SU-DHL-6 (cell line): ENCODE measurements at regions not wholly inside any gene's neighbourhood (a gene's known extent, or its start where the extent isn't known, plus 50 kb on each side); places are given as distances from the start of the nearest gene placed in this dataset.

Source experiments
- H2AFZ ChIP-seq: fragments of 200-600 bp; sonication (generic); 2 replicates; pipeline ENCODE4 v1.6.1; 2014; ENCODE audit warnings: low read depth, mild to moderate bottlenecking, moderate library complexity, mixed read lengths, antibody characterized with exemption, low read length; ENCODE audit not compliant: severe bottlenecking
- H3F3A ChIP-seq: fragments of 200-600 bp; shearing (Covaris generic); 2 replicates; pipeline ENCODE4 v1.6.0; 2016; ENCODE audit warnings: antibody characterized with exemption, mild to moderate bottlenecking; ENCODE audit not compliant: insufficient read depth
- H3K27ac ChIP-seq: fragments of 200-600 bp; sonication (generic); 2 replicates; pipeline ENCODE4 v1.5.1; 2016; ENCODE audit warnings: low read depth, mild to moderate bottlenecking, low read length, moderate library complexity, mixed read lengths
- H3K27me3 ChIP-seq: fragments of 200-600 bp; sonication (generic), shearing (Covaris generic); 2 replicates; pipeline ENCODE4 v1.6.0; 2014; ENCODE audit warnings: mild to moderate bottlenecking, low read length
- H3K36me3 ChIP-seq: fragments of 200-600 bp; sonication (generic); 2 replicates; pipeline ENCODE4 v1.6.1; 2014; ENCODE audit warnings: mild to moderate bottlenecking, low read length, mixed read lengths
- H3K4me2 ChIP-seq: fragments of 300-600, 200-600 bp; shearing (Covaris generic), sonication (generic); 2 replicates; pipeline ENCODE4 v1.6.0; 2014; ENCODE audit warnings: low read length, low read depth, mild to moderate bottlenecking; ENCODE audit not compliant: poor library complexity, severe bottlenecking
- H3K4me3 ChIP-seq: fragments of 200-600 bp; sonication (generic); 2 replicates; pipeline ENCODE4 v1.5.1; 2014; ENCODE audit warnings: antibody characterized with exemption, low read length, mild to moderate bottlenecking, mixed read lengths; ENCODE audit not compliant: insufficient read depth, poor library complexity, severe bottlenecking
- H3K79me2 ChIP-seq: fragments of 200-600 bp; sonication (generic); 2 replicates; pipeline ENCODE4 v1.6.1; 2014; ENCODE audit warnings: mild to moderate bottlenecking, low read length, moderate library complexity; ENCODE audit not compliant: insufficient read depth
- H3K9ac ChIP-seq: fragments of 200-600 bp; sonication (generic); 2 replicates; pipeline ENCODE4 v1.7.0; 2014; ENCODE audit warnings: mild to moderate bottlenecking, low read length
- H3K9me2 ChIP-seq: fragments of 200-600 bp; sonication (generic); replicated peaks from 2 replicates; pipeline ENCODE4 v1.6.1; 2014; ENCODE audit warnings: low read length; ENCODE audit not compliant: insufficient read depth
- H3K9me3 ChIP-seq: fragments of 200-600 bp; sonication (generic); 2 replicates; pipeline ENCODE4 v1.6.1; 2014; ENCODE audit warnings: low read length, mixed read lengths; ENCODE audit not compliant: insufficient read depth
- H4K20me1 ChIP-seq: fragments of 200-600 bp; sonication (generic); 2 replicates; pipeline ENCODE4 v1.6.1; 2014; ENCODE audit warnings: low read depth, mild to moderate bottlenecking, antibody characterized with exemption, low read length, moderate library complexity, mixed read lengths
- EZH2phosphoT487 ChIP-seq: fragments of 200-600 bp; sonication (generic), shearing (Covaris generic); conservative IDR thresholded peaks from 2 replicates; pipeline ENCODE4 v1.6.1; 2018; ENCODE audit warnings: mild to moderate bottlenecking, antibody characterized with exemption, low read length, moderate library complexity, mixed read lengths
- TF ChIP-seq, protein P1 (sequence below): fragments of 200-600 bp; sonication (generic); IDR thresholded peaks from one replicate; pipeline ENCODE4 v1.5.1; 2017; ENCODE audit warnings: antibody characterized with exemption, mild to moderate bottlenecking, low read length, moderate library complexity; ENCODE audit not compliant: insufficient read depth, poor library complexity, severe bottlenecking

DNA sequence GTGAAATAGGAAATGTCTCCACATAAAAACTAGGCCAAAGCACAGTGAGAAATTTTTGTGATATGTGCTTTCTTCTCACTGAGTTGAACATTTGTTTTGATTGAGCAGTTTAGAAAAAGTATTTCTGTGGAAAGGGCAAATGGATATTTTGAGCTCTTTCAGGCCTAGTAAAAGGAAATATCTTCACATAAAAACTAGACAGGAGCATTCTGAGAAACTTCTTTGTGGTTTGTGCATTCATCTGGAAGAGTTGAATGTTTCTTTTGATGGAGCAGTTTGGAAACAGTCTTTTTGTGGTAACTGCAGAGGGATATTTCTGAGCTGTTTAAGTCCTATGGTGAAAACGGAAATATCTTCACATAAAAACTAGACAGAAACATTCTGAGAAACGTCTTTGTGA, 582.7 kb upstream of the ALG10B start:
- Histone ChIP-seq H3K36me3 (no peaks in the 10 kb centered on the region), H3K79me2 (no peaks in the 10 kb centered on the region), H3K4me3 (no peak overlapping the region), H3K27me3 (no peaks in the 10 kb centered on the region), H4K20me1 (no peaks in the 10 kb centered on the region), H3K9me2 (no peaks in the 10 kb centered on the region), H3K4me2 (no peak overlapping the region), H3K27ac (no peak overlapping the region), H3F3A (no peaks in the 10 kb centered on the region), H2AFZ (no peak overlapping the region), H3K9me3 (no peaks in the 10 kb centered on the region), H3K9ac (no peak overlapping the region)
- TF ChIP-seq, protein P1, sequence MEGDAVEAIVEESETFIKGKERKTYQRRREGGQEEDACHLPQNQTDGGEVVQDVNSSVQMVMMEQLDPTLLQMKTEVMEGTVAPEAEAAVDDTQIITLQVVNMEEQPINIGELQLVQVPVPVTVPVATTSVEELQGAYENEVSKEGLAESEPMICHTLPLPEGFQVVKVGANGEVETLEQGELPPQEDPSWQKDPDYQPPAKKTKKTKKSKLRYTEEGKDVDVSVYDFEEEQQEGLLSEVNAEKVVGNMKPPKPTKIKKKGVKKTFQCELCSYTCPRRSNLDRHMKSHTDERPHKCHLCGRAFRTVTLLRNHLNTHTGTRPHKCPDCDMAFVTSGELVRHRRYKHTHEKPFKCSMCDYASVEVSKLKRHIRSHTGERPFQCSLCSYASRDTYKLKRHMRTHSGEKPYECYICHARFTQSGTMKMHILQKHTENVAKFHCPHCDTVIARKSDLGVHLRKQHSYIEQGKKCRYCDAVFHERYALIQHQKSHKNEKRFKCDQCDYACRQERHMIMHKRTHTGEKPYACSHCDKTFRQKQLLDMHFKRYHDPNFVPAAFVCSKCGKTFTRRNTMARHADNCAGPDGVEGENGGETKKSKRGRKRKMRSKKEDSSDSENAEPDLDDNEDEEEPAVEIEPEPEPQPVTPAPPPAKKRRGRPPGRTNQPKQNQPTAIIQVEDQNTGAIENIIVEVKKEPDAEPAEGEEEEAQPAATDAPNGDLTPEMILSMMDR = no peak
- no peak for TF ChIP-seq EZH2phosphoT487
